AG10803 (cell line): ENCODE measurements at regions not wholly inside any gene's neighbourhood (a gene's known extent, or its start where the extent isn't known, plus 50 kb on each side); places are given as distances from the start of the nearest gene placed in this dataset.

ENCODE experiments used
- DNase-seq: peaks from one replicate; pipeline ENCODE4 v3.0.0; 2010; ENCODE audit warnings: low read depth
- H3K4me3 ChIP-seq: 2 replicates; pipeline ENCODE4 v1.5.1; 2011; ENCODE audit warnings: mild to moderate bottlenecking, low read length, control low read depth
- TF ChIP-seq, protein P1 (sequence below): conservative IDR thresholded peaks from 2 replicates; pipeline ENCODE4 v1.5.1; 2011; ENCODE audit warnings: mild to moderate bottlenecking, low read length, control low read depth, inconsistent platforms

DNA sequence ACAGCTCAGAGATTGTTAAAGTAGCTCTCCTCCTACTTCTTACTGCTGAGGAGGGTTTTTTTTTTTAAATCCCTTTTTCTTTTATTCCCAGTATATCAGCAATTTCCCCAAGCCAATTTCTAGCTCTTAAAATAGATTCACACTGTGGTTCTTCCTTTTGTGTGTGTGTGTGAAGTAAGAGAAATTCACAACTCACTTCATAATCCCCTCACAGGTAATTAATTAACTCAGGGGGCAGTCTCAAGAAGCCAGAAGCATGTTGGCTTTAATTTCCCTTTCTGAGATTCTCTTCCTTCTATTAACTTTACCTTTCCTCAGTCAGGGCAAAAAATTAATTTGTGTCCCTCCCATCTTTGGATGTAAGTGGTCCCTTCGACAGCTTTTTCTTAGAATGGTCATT, 71.0 kb upstream of the HMHB1 start:
- DNase-seq = no peak
- TF ChIP-seq, protein P1, sequence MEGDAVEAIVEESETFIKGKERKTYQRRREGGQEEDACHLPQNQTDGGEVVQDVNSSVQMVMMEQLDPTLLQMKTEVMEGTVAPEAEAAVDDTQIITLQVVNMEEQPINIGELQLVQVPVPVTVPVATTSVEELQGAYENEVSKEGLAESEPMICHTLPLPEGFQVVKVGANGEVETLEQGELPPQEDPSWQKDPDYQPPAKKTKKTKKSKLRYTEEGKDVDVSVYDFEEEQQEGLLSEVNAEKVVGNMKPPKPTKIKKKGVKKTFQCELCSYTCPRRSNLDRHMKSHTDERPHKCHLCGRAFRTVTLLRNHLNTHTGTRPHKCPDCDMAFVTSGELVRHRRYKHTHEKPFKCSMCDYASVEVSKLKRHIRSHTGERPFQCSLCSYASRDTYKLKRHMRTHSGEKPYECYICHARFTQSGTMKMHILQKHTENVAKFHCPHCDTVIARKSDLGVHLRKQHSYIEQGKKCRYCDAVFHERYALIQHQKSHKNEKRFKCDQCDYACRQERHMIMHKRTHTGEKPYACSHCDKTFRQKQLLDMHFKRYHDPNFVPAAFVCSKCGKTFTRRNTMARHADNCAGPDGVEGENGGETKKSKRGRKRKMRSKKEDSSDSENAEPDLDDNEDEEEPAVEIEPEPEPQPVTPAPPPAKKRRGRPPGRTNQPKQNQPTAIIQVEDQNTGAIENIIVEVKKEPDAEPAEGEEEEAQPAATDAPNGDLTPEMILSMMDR = no peak

DNA sequence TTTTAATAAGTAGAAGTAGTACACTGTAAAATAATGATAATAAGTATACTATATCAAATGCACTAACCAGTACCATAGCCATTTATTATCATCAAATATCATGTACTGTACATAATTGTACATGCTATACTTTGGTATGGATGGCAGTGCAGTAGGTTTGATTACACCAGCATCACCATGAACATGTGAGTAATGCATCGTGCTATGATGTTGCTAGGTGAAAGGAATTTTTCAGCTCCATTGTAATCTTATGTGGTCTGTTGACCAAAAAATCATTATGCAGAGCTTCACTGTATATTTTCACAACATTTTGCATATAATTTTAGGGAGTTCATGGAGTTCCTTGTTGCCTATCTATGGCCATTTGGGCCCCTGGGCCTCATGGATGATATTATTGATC, 72.2 kb upstream of the HMHB1 start:
- peak; percentile 35 for DNase-seq
- no peak overlapping the region for H3K4me3 ChIP-seq
- TF ChIP-seq, protein P1 = no peak

More for the DNA sequence above, 71.0 kb upstream of the HMHB1 start:
- H3K4me3 ChIP-seq = no peak overlapping the region

DNA sequence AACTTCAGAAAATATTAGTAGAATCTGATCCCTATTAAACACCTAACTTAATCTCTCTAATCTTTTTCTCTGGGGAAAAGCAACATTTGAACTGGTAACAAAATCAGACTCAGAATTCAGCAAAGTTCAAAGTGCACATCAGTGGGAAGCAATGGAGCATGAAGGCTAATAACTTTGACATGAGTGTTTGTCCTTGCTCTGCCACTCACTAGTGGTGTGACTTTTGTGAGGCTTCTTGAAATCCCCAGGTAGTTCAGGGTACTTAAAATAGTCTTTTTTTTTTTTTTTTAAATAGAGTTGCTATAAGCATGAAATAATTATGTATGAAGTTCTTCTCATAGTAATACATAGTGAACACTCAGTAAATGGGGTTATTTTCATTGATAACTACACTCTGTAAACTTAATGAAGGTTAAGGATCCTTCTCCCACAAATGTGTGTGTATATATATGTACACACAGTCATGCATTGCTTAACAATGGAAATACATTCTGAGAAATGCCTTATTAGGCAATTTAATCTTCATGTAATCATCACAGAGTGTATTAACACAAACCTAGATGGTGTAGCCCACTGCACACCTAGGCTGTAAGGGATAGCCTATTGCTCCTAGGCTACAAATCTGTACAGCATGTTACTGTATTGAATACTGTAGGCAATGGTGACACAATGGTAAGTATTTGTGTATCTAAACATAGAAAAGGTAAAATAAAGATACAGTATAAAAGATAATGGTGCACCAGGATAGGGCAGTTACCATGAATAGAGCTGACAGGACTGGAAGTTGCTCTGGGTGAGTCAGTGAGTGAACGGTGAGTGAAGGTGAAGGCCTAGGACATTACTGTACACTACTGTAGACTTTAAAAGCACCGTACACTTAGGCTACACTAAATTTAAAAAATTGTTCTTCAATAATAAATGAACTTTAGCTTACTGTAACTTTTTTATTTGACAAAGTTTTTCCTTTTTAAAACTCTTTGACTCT, 73.3 kb upstream of the HMHB1 start:
- TF ChIP-seq, protein P1 = no peak

DNA sequence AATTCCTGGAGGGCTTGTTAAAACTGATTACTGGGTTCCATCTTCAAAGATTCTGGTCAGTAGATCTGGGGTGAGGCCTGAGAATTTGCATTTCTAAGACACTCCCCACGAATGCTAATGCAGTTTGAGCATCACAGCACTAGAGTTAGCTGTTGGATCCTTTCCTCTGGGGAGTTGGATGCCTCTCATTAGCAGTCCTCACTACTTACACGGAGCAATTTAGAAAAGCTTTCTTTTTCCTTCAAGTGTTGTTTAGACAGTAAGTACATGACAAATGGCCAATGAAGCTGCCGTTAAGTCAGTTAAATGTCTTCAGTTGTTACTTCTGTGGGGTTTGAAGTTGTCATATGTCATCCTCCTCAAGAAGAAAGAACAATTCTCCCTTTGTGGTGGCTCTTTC, 74.9 kb upstream of the HMHB1 start:
- DNase-seq = no peak
- TF ChIP-seq, protein P1 = no peak
- no peak overlapping the region for H3K4me3 ChIP-seq

More for the DNA sequence above, 73.3 kb upstream of the HMHB1 start:
- no peak overlapping the region for H3K4me3 ChIP-seq
- no peak for DNase-seq

DNA sequence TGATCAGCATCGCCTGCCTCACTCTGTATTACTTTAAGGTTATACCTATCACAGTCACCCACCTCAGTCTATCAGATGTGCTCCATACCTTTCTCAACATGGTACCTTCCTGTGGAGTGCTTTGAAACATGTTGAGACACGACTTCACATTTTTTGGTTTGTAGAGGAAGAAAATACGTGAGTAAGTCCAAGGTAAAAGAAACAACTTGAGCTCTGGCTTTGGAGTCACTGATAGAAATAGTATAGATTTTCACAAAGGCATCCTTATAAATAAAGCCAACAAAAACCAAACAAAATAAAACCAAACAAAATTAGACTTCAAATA, 77.5 kb upstream of the HMHB1 start:
- DNase-seq = no peak
- TF ChIP-seq, protein P1 = no peak

DNA sequence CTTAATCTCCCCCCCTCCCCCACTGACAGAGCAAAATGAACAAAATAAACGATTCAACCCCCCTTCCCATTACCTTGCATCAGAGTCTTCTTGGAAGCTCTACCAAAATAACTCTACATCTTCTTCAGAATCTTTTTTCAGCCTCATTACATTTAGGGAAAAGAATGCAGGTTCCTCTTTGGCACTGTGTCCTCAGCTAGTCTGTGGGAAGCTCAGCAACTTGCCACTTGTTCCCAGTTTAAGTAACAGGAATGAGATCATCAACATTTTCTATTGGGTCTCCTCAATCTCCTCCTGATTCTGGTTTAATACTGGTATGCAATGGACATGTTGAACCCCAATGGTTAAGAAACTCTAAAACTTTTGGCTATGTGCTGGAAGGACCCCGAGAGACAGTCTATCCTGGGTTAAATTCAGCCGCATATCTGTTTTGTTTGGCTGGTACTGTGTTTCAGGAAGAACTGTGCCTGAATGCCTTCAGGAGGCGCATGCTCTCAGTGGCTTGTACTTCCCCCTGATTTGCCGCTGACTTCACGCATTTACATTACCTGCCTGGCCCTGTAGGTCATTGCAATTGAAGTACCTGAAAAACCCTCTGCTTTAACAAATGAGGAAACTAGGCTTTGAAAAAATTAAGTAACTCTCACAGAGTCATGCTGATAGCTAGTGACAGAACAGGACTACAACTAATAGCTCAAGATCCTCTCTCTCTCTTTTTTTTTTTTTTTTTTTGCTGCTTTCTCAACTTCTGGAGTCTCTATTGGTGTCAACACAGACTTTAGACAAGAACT, 78.1 kb upstream of the HMHB1 start:
- DNase-seq = peak; percentile 77
- no peak overlapping the region for H3K4me3 ChIP-seq
- TF ChIP-seq, protein P1 = no peak

More for the DNA sequence above, 77.5 kb upstream of the HMHB1 start:
- no peak overlapping the region for H3K4me3 ChIP-seq
